ENCODE measurements at regions not wholly inside any gene's neighbourhood (a gene's known extent, or its start where the extent isn't known, plus 50 kb on each side); places are given as distances from the start of the nearest gene placed in this dataset.

DNA sequence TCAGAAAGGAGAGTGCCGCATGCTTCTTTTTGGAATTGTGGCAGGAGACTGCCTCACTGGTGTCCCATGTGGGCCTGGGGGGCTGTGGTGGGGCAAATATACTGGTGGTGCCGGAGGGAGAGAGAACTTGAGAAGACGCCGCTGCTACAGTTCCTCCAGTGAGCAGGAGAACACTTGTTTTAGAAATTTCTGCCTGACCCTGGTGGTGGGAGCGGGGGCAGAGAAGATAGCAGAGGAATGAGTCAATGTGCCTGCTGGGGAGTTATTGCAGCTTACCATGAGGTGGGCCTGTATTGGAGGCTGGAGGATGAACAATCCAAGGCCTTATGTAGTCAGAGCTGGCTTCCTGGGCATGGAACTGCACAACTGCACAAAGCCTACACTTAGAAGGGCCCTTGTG, 211.8 kb downstream of the SNAPC1 start:
- no peak overlapping the region for H3K4me2 ChIP-seq (ENCODE audit: insufficient read depth, low read length)
- H3K27ac ChIP-seq (ENCODE audit: low read length): no peak overlapping the region
- H3K79me2 ChIP-seq (ENCODE audit: insufficient read depth, low read length): no peaks in the 10 kb centered on the region
- DNase-seq: no peak
- no peaks in the 10 kb centered on the region for H3K4me1 ChIP-seq (ENCODE audit: insufficient read depth, low read length)
- H3K9ac ChIP-seq (ENCODE audit: low read depth, low read length): no peak overlapping the region
- no peaks in the 10 kb centered on the region for H3K9me3 ChIP-seq (ENCODE audit: insufficient read depth, low read length, severe bottlenecking)
- no peak overlapping the region for H2AFZ ChIP-seq (ENCODE audit: low read depth, low read length)
- TF ChIP-seq, protein P1, sequence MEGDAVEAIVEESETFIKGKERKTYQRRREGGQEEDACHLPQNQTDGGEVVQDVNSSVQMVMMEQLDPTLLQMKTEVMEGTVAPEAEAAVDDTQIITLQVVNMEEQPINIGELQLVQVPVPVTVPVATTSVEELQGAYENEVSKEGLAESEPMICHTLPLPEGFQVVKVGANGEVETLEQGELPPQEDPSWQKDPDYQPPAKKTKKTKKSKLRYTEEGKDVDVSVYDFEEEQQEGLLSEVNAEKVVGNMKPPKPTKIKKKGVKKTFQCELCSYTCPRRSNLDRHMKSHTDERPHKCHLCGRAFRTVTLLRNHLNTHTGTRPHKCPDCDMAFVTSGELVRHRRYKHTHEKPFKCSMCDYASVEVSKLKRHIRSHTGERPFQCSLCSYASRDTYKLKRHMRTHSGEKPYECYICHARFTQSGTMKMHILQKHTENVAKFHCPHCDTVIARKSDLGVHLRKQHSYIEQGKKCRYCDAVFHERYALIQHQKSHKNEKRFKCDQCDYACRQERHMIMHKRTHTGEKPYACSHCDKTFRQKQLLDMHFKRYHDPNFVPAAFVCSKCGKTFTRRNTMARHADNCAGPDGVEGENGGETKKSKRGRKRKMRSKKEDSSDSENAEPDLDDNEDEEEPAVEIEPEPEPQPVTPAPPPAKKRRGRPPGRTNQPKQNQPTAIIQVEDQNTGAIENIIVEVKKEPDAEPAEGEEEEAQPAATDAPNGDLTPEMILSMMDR (IDR thresholded peaks at IDR 0.05; ENCODE audit: borderline replicate concordance, extremely low read depth, low read length, poor library complexity, severe bottlenecking): no peak
- no peak for TF ChIP-seq EZH2 (IDR thresholded peaks at IDR 0.05; ENCODE audit: borderline replicate concordance, low read depth, low read length, severe bottlenecking)
- no peaks in the 10 kb centered on the region for H3K36me3 ChIP-seq (ENCODE audit: insufficient read depth, low read length)
- no peak for ATAC-seq (ENCODE audit: insufficient read depth, low read depth)
- H3K27me3 ChIP-seq (ENCODE audit: insufficient read depth, low read length, poor library complexity): peaks cover 3% of the 10 kb centered on the region
- H4K20me1 ChIP-seq (ENCODE audit: insufficient read depth, low read length): no peaks in the 10 kb centered on the region
- H3K4me3 ChIP-seq (ENCODE audit: low read depth in 1 of 2, low read length in 2 of 2): no peak overlapping the region

GRCh38 chr14:61977217-61977616, 215.0 kb downstream of the SNAPC1 start:
- H3K79me2 ChIP-seq (ENCODE audit: insufficient read depth, low read length): no peaks in the 10 kb centered on the region
- H3K9ac ChIP-seq (ENCODE audit: low read depth, low read length): no peak overlapping the region
- H3K9me3 ChIP-seq (ENCODE audit: insufficient read depth, low read length, severe bottlenecking): no peaks in the 10 kb centered on the region
- no peak overlapping the region for H3K4me3 ChIP-seq (ENCODE audit: low read depth in 1 of 2, low read length in 2 of 2)
- DNase-seq: no peak
- TF ChIP-seq, protein P1 (IDR thresholded peaks at IDR 0.05; ENCODE audit: borderline replicate concordance, extremely low read depth, low read length, poor library complexity, severe bottlenecking): no peak
- no peak for TF ChIP-seq EZH2 (IDR thresholded peaks at IDR 0.05; ENCODE audit: borderline replicate concordance, low read depth, low read length, severe bottlenecking)
- H3K4me2 ChIP-seq (ENCODE audit: insufficient read depth, low read length): no peak overlapping the region
- no peak overlapping the region for H2AFZ ChIP-seq (ENCODE audit: low read depth, low read length)
- H3K27me3 ChIP-seq (ENCODE audit: insufficient read depth, low read length, poor library complexity): peaks cover 3% of the 10 kb centered on the region
- H3K4me1 ChIP-seq (ENCODE audit: insufficient read depth, low read length): no peaks in the 10 kb centered on the region
- ATAC-seq (ENCODE audit: insufficient read depth, low read depth): no peak
- no peaks in the 10 kb centered on the region for H4K20me1 ChIP-seq (ENCODE audit: insufficient read depth, low read length)
- no peak overlapping the region for H3K27ac ChIP-seq (ENCODE audit: low read length)
- no peaks in the 10 kb centered on the region for H3K36me3 ChIP-seq (ENCODE audit: insufficient read depth, low read length)

DNA sequence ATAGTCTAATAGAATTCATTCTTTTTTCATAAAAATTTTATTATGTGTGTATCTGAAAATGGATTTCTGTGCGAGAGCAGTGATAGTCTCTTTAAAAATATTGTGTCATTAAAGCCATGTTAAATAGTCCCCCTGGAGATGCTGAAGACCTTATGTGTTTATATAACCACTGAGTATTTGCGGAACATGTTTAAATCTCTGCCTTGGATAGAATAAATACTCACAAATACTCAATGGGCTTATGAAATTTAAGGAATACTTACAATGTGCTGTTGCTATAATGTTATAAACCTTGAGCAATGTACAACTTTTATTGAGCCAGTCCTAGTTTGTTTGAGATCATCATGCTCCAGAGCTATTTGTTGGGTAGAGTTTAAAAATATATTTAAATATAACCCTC, 226.0 kb downstream of the SNAPC1 start:
- no peak for DNase-seq
- Histone ChIP-seq H3K9me3 (ENCODE audit: insufficient read depth, low read length, severe bottlenecking) (no peaks in the 10 kb centered on the region), H3K9ac (ENCODE audit: low read depth, low read length) (no peak overlapping the region), H3K4me2 (ENCODE audit: insufficient read depth, low read length) (no peak overlapping the region), H2AFZ (ENCODE audit: low read depth, low read length) (no peak overlapping the region), H3K4me1 (ENCODE audit: insufficient read depth, low read length) (no peaks in the 10 kb centered on the region), H3K27ac (ENCODE audit: low read length) (no peak overlapping the region), H3K4me3 (ENCODE audit: low read depth in 1 of 2, low read length in 2 of 2) (no peak overlapping the region), H3K27me3 (ENCODE audit: insufficient read depth, low read length, poor library complexity) (peaks cover 10% of the 10 kb centered on the region), H3K36me3 (ENCODE audit: insufficient read depth, low read length) (no peaks in the 10 kb centered on the region), H4K20me1 (ENCODE audit: insufficient read depth, low read length) (no peaks in the 10 kb centered on the region), H3K79me2 (ENCODE audit: insufficient read depth, low read length) (no peaks in the 10 kb centered on the region)
- no peak for TF ChIP-seq EZH2 (IDR thresholded peaks at IDR 0.05; ENCODE audit: borderline replicate concordance, low read depth, low read length, severe bottlenecking)
- TF ChIP-seq, protein P1 (IDR thresholded peaks at IDR 0.05; ENCODE audit: borderline replicate concordance, extremely low read depth, low read length, poor library complexity, severe bottlenecking): no peak
- no peak for ATAC-seq (ENCODE audit: insufficient read depth, low read depth)

DNA sequence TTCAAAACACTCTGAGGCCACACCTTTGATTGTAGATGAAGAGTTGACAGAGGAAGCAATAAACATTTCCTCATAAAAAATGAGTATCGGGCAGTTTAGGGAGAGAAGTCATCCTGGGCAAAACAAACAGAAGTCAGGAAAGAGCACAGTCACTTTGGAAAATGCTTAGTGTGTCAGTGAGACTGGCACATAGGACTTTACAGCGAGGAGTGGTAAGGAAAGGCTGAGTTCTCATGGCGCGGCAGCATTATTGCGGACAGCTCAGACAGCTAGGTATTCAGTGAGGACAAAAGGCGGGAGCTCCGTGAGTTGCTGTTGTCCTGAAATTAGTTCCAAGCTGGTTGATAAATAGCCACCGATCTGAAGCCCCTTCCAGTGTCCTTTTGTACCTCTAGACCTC, 229.9 kb downstream of the SNAPC1 start:
- H3K79me2 ChIP-seq (ENCODE audit: insufficient read depth, low read length): no peaks in the 10 kb centered on the region
- DNase-seq: no peak
- no peak overlapping the region for H3K4me2 ChIP-seq (ENCODE audit: insufficient read depth, low read length)
- H3K9me3 ChIP-seq (ENCODE audit: insufficient read depth, low read length, severe bottlenecking): no peaks in the 10 kb centered on the region
- no peak overlapping the region for H2AFZ ChIP-seq (ENCODE audit: low read depth, low read length)
- H3K4me1 ChIP-seq (ENCODE audit: insufficient read depth, low read length): no peaks in the 10 kb centered on the region
- H3K27me3 ChIP-seq (ENCODE audit: insufficient read depth, low read length, poor library complexity): peaks cover 9% of the 10 kb centered on the region
- no peak overlapping the region for H3K27ac ChIP-seq (ENCODE audit: low read length)
- TF ChIP-seq, protein P1 (IDR thresholded peaks at IDR 0.05; ENCODE audit: borderline replicate concordance, extremely low read depth, low read length, poor library complexity, severe bottlenecking): no peak
- no peak for TF ChIP-seq EZH2 (IDR thresholded peaks at IDR 0.05; ENCODE audit: borderline replicate concordance, low read depth, low read length, severe bottlenecking)
- H3K4me3 ChIP-seq (ENCODE audit: low read depth in 1 of 2, low read length in 2 of 2): no peak overlapping the region
- no peak overlapping the region for H3K9ac ChIP-seq (ENCODE audit: low read depth, low read length)
- no peak for ATAC-seq (ENCODE audit: insufficient read depth, low read depth)
- H3K36me3 ChIP-seq (ENCODE audit: insufficient read depth, low read length): no peaks in the 10 kb centered on the region
- no peaks in the 10 kb centered on the region for H4K20me1 ChIP-seq (ENCODE audit: insufficient read depth, low read length)
